Adrenal gland (tissue), 5 donors: ENCODE measurements at regions not wholly inside any gene's neighbourhood (a gene's known extent, or its start where the extent isn't known, plus 50 kb on each side); places are given as distances from the start of the nearest gene placed in this dataset.

Source experiments
- CTCF ChIP-seq, 6 experiments: fragments of 450-650 bp in 4 of 6; fragments of 200-600 bp in 2 of 6; sonication (generic) in 1 of 6; IDR thresholded peaks; 1 replicate in 5 of 6; 2 replicates in 1 of 6; pipeline versions ENCODE4 v1.5.1 to v1.8.0; 2016 to 2021; ENCODE audit warnings: antibody characterized with exemption in 6 of 6, mild to moderate bottlenecking in 2 of 6, moderate library complexity in 1 of 6
- POLR2A ChIP-seq, 2 donors: fragments of 450-650 bp; IDR thresholded peaks; one replicate each; pipeline ENCODE4 v1.6.1; 2017; ENCODE audit warnings: antibody characterized with exemption in 2 of 2, mild to moderate bottlenecking in 2 of 2, moderate library complexity in 1 of 2
- donor health status: DM: no; HTN: no; CAD: no.

- TF ChIP-seq CTCF (IDR thresholded peaks at IDR 0.05) (no peak), POLR2A (IDR thresholded peaks at IDR 0.05) (no peak)
These were observed 299.9 kb upstream of the SPAG17 start for GRCh38 chr1:118484893-118485292.
